Calu3 (cell line): ENCODE measurements at regions not wholly inside any gene's neighbourhood (a gene's known extent, or its start where the extent isn't known, plus 50 kb on each side); places are given as distances from the start of the nearest gene placed in this dataset.

Experiments used
- BruUV-seq: library from RNA; stranded (reverse); fragments of 400-500 nt; replicated peaks from 2 replicates; lab custom pipeline; 2021; lab: Mats Ljungman, UMichigan
- CTCF ChIA-PET: fragments of 300-600 bp; sonication (Branson Sonifier 250); formaldehyde crosslinking; loops from one replicate; lab custom pipeline; 2022; ENCODE audit warnings: antibody characterized with exemption; lab: Charles Lee
- DNase-seq: peaks from one replicate; pipeline ENCODE4 v3.0.0; 2022
- H3K27ac Mint-ChIP-seq: one replicate; pipeline ENCODE4 v1.8.0; 2022; ENCODE audit warnings: mixed read lengths; ENCODE audit not compliant: unreplicated experiment
- H3K27me3 Mint-ChIP-seq: one replicate; pipeline ENCODE4 v1.8.0; 2022; ENCODE audit warnings: mixed read lengths; ENCODE audit not compliant: unreplicated experiment
- H3K36me3 Mint-ChIP-seq: one replicate; pipeline ENCODE4 v1.8.0; 2022; ENCODE audit warnings: mild to moderate bottlenecking, moderate library complexity, mixed read lengths; ENCODE audit not compliant: insufficient read depth, unreplicated experiment
- H3K4me1 Mint-ChIP-seq: one replicate; pipeline ENCODE4 v1.8.0; 2022; ENCODE audit warnings: mild to moderate bottlenecking, low read depth, mixed read lengths; ENCODE audit not compliant: unreplicated experiment
- H3K4me3 Mint-ChIP-seq: one replicate; pipeline ENCODE4 v1.8.0; 2022; ENCODE audit warnings: mild to moderate bottlenecking, low read depth, moderate library complexity, mixed read lengths; ENCODE audit not compliant: unreplicated experiment
- H3K9me3 Mint-ChIP-seq: one replicate; pipeline ENCODE4 v1.8.0; 2022; ENCODE audit warnings: low read depth, mixed read lengths; ENCODE audit not compliant: unreplicated experiment
- intact Hi-C: fragments of 100-400 bp; cut with micrococcal nuclease; formaldehyde crosslinking; loops from one replicate; pipeline ENCODE4 v1.10.0; 2022; ENCODE audit not compliant: unreplicated experiment
- TF ChIP-seq, protein P1 (sequence below): fragments of 200-600 bp; IDR thresholded peaks from one replicate; pipeline ENCODE4 v1.8.0; 2022; ENCODE audit warnings: antibody characterized with exemption; ENCODE audit not compliant: unreplicated experiment

DNA sequence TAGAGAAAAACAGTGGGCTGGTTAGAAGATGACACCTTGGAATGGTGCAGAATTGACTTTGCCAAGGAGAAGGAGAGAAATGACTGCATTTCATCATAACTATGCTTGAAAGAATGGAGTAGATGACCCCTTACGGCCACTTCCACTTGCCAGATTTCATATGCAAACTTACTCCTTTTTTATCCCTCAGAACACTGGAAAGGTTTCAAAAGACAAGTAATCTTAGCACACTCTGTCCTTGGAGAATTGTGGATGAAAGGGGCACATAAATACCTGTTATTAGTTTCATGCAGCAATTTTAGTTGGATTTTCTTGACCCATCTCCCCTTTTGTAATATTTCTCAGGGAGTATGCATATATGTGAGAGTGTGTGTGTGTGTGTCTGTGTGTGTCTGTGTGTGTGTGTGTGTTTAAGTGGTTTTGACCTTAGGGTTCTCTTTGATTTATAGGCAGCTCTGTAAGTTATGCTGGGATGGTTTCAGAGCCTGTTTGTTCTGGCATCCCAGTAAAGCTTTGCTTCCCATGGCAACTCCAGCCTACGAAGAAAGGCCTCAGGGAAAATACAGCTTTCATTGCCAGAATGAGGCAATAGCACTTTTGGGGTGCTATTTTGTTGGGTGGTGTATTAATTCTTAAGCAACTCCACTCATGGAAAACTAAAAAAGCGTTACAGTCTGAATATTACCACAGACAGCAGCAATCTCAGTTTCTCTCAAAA, 122.2 kb upstream of the TP63 start:
- CTCF ChIA-PET = interaction anchor here (0.6 kb wide), 1 partner anchor 12 kb away, joined by 3 read pairs; no protein-coding TSS in a partner anchor

DNA sequence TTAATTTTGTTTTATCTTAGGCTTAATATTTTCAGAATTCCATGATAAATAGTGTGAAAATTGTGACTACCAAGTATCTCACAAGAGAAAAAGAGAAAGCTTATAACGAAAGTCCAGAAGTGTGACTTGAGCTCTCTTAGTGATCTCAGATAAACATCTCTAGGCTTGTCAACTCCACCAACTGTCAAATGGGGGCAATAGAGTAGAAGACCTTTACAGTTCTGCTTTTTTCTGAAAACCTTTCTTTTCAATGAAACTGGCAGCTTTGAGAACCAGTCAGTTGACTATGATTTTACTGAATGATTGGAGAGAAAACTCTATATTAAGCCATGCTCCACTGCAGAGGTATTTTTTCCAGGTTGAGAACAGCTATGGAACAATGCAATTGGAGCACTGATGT, 119.2 kb upstream of the TP63 start:
- no peaks in the 10 kb centered on the region for H3K27me3 Mint-ChIP-seq
- intact Hi-C loops = loop anchor here (2.0 kb wide), 1 partner anchor 433 kb away; no protein-coding TSS in a partner anchor
- BruUV-seq = no TSS peak
- no peak for DNase-seq
- CTCF ChIA-PET = interaction anchor here (0.7 to 1.8 kb wide), 4 partner anchors 239 to 436 kb away, joined by 3 to 6 read pairs (median 3); no protein-coding TSS in a partner anchor
- peak overlapping the region; percentile 62 for H3K27ac Mint-ChIP-seq
- H3K4me3 Mint-ChIP-seq = no peak overlapping the region
- H3K4me1 Mint-ChIP-seq = peaks cover 25% of the 10 kb centered on the region
- peaks cover 6% of the 10 kb centered on the region for H3K9me3 Mint-ChIP-seq
- TF ChIP-seq, protein P1, sequence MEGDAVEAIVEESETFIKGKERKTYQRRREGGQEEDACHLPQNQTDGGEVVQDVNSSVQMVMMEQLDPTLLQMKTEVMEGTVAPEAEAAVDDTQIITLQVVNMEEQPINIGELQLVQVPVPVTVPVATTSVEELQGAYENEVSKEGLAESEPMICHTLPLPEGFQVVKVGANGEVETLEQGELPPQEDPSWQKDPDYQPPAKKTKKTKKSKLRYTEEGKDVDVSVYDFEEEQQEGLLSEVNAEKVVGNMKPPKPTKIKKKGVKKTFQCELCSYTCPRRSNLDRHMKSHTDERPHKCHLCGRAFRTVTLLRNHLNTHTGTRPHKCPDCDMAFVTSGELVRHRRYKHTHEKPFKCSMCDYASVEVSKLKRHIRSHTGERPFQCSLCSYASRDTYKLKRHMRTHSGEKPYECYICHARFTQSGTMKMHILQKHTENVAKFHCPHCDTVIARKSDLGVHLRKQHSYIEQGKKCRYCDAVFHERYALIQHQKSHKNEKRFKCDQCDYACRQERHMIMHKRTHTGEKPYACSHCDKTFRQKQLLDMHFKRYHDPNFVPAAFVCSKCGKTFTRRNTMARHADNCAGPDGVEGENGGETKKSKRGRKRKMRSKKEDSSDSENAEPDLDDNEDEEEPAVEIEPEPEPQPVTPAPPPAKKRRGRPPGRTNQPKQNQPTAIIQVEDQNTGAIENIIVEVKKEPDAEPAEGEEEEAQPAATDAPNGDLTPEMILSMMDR = no peak
- H3K36me3 Mint-ChIP-seq = no peaks in the 10 kb centered on the region

More for the DNA sequence above, 122.2 kb upstream of the TP63 start:
- DNase-seq = no peak
- TF ChIP-seq, protein P1 = no peak
- Mint-ChIP-seq H3K9me3 (peaks cover 2% of the 10 kb centered on the region), H3K27ac (no peak overlapping the region), H3K36me3 (no peaks in the 10 kb centered on the region), H3K27me3 (no peaks in the 10 kb centered on the region), H3K4me3 (no peak overlapping the region), H3K4me1 (peaks cover 20% of the 10 kb centered on the region)
- no TSS peak for BruUV-seq
- intact Hi-C loops = no loop called here

DNA sequence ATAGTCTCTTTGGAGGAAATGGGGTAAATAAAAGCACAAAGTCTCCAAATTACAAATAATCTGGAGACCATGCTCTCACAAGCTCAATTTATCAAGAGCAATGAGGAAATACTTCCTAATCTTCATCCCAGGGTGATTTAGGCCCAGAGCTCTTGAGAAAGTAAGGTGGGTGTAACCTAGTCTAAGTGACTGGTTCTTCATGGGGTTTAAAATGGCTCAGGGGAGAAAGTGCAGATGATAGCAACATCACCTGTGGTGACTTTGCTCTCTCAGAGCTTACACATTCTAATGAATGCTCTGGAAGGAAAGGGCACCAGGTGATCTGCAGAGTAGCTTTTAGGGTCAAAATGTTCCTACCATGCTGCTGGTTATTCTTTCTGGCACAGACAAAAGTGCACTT, 118.4 kb upstream of the TP63 start:
- intact Hi-C loops = loop anchor here (2.0 kb wide), 1 partner anchor 432 kb away; no protein-coding TSS in a partner anchor
- H3K9me3 Mint-ChIP-seq = peaks cover 6% of the 10 kb centered on the region

DNA sequence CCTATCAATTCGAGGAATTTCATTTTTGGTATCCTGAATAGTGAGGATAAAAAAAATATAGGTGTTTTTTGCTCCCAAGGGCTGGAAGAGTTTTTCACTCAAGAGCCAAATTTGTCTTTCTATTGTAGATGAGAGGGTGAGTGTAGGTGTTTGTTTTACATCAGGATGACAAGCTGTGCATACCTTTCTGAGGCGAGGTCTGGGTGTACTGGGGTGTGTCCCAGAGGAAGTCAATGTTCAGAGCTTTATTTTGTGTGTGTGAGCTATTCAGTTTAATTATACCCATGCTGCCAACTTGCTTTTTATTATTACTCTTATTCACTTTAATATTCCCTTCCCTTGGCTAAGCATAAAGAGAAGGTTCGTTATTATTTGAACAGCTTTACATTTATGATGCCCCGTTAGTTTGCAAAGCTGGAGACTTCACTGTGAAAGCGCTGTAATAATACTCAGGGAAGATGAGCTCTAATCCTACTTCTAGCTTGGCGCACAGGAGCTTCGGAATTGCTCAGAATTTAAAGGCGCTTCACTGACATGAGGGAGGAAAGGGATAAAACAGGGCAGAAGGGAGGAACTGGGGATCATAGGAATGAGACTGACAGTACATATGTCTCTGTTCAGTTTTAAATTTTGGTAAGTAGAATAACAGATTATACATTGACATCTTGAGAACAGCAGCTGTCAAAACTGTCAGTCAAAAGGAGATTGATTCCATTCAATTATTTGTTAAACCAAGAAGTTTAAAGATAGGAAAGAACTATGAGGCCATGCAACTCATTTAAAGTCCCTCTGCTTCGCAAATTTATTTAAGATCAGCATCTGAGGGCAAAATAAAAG, 117.7 kb upstream of the TP63 start:
- peak; percentile 60 for DNase-seq
- CTCF ChIA-PET = interaction anchor here (0.5 to 1.8 kb wide), 6 partner anchors 40 to 435 kb away, joined by 3 to 9 read pairs (median 5); no protein-coding TSS in a partner anchor
- TF ChIP-seq, protein P1 = no peak
- H3K4me3 Mint-ChIP-seq = no peak overlapping the region
- no peaks in the 10 kb centered on the region for H3K27me3 Mint-ChIP-seq
- intact Hi-C loops = loop anchor here (2.0 kb wide), 1 partner anchor 431 kb away; no protein-coding TSS in a partner anchor
- BruUV-seq = no TSS peak
- peaks cover 25% of the 10 kb centered on the region for H3K4me1 Mint-ChIP-seq
- H3K36me3 Mint-ChIP-seq = no peaks in the 10 kb centered on the region
- peak overlapping the region; percentile 42 for H3K27ac Mint-ChIP-seq
- H3K9me3 Mint-ChIP-seq = peaks cover 6% of the 10 kb centered on the region

More for the DNA sequence above, 118.4 kb upstream of the TP63 start:
- Mint-ChIP-seq H3K27me3 (no peaks in the 10 kb centered on the region), H3K4me1 (peaks cover 25% of the 10 kb centered on the region), H3K4me3 (no peak overlapping the region), H3K36me3 (no peaks in the 10 kb centered on the region), H3K27ac (peak overlapping the region; percentile 62)
- no peak for DNase-seq
- TF ChIP-seq, protein P1 = no peak
- CTCF ChIA-PET = interaction anchor here (0.8 to 1.8 kb wide), 6 partner anchors 41 to 436 kb away, joined by 3 to 9 read pairs (median 4); no protein-coding TSS in a partner anchor
- BruUV-seq = no TSS peak
